ENCODE measurements at regions not wholly inside any gene's neighbourhood (a gene's known extent, or its start where the extent isn't known, plus 50 kb on each side); places are given as distances from the start of the nearest gene placed in this dataset.

DNA sequence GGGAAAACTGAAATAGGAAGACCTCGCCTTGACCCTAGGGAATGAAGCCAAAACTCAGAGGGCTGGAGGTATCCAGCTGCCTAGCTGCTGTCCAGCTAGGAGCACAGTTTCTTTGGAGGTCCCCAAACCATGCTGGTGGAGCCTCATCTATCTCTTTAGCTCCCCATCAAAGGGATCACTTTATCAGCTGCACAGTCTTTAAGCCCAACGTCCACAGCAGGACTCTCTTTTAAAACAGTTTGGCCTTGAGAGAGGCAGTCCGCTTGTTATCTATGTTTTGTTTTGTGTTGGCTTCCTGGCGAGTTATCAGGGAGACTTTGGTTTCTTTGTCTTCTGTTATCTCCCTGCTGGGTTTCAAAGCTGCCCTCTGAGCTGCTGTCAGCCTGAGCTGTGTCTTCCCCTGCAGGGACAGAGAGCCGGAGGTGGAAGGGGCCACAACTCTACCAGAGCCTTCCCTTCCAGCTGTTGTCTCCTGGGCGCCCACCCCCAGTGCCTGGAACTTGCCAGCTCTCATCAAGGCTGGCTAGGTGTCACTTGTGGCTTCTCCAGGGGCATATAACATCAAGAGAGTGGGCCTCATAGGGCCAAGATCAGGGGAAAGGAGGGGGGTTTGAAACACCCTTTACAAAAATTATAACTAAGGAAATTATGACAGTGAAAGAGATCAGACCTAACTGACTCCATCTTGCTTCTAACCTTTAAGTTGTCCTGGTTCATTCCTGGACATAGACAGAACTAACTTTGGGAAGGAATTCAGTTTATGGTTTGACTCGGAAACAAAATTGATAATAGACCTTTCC lies 61.4 kb upstream of the C15orf39 start (continued):
- TF ChIP-seq ZNF383 (CRISPR knock-in tag; IDR thresholded peaks at IDR 0.05; ENCODE audit: borderline replicate concordance) = no peak
- TF ChIP-seq, protein P1, sequence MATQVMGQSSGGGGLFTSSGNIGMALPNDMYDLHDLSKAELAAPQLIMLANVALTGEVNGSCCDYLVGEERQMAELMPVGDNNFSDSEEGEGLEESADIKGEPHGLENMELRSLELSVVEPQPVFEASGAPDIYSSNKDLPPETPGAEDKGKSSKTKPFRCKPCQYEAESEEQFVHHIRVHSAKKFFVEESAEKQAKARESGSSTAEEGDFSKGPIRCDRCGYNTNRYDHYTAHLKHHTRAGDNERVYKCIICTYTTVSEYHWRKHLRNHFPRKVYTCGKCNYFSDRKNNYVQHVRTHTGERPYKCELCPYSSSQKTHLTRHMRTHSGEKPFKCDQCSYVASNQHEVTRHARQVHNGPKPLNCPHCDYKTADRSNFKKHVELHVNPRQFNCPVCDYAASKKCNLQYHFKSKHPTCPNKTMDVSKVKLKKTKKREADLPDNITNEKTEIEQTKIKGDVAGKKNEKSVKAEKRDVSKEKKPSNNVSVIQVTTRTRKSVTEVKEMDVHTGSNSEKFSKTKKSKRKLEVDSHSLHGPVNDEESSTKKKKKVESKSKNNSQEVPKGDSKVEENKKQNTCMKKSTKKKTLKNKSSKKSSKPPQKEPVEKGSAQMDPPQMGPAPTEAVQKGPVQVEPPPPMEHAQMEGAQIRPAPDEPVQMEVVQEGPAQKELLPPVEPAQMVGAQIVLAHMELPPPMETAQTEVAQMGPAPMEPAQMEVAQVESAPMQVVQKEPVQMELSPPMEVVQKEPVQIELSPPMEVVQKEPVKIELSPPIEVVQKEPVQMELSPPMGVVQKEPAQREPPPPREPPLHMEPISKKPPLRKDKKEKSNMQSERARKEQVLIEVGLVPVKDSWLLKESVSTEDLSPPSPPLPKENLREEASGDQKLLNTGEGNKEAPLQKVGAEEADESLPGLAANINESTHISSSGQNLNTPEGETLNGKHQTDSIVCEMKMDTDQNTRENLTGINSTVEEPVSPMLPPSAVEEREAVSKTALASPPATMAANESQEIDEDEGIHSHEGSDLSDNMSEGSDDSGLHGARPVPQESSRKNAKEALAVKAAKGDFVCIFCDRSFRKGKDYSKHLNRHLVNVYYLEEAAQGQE (IDR thresholded peaks at IDR 0.05; ENCODE audit: borderline replicate concordance in 1 of 2, low read depth in 1 of 2, low read length in 2 of 2) = peak in 1 of 2 experiments; percentile 73; a peak in 1 of 4 replicates
- no peak for TF ChIP-seq SMARCE1 (IDR thresholded peaks at IDR 0.05; ENCODE audit: borderline replicate concordance)
- TF ChIP-seq ZFP1 (CRISPR knock-in tag; IDR thresholded peaks at IDR 0.05) = no peak
- TF ChIP-seq SOX5 (CRISPR knock-in tag; IDR thresholded peaks at IDR 0.05; ENCODE audit: borderline replicate concordance) = peak; percentile 98
- no peak for TF ChIP-seq ARHGAP35 (CRISPR knock-in tag; IDR thresholded peaks at IDR 0.05; ENCODE audit: borderline replicate concordance)
- TF ChIP-seq FOXA1 (IDR thresholded peaks at IDR 0.05) = no peak
- TF ChIP-seq FOXA1 (CRISPR knock-in tag; IDR thresholded peaks at IDR 0.05) = peak; percentile 80
- peak; percentile 48 for TF ChIP-seq ZEB1 (IDR thresholded peaks at IDR 0.05; ENCODE audit: insufficient replicate concordance, low read depth)
- TF ChIP-seq, protein P2, sequence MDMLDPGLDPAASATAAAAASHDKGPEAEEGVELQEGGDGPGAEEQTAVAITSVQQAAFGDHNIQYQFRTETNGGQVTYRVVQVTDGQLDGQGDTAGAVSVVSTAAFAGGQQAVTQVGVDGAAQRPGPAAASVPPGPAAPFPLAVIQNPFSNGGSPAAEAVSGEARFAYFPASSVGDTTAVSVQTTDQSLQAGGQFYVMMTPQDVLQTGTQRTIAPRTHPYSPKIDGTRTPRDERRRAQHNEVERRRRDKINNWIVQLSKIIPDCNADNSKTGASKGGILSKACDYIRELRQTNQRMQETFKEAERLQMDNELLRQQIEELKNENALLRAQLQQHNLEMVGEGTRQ (IDR thresholded peaks at IDR 0.05; ENCODE audit: low read depth, low read length) = no peak
- TF ChIP-seq, protein P2 (CRISPR knock-in tag; IDR thresholded peaks at IDR 0.05; ENCODE audit: borderline replicate concordance) = no peak
- TF ChIP-seq, protein P3, sequence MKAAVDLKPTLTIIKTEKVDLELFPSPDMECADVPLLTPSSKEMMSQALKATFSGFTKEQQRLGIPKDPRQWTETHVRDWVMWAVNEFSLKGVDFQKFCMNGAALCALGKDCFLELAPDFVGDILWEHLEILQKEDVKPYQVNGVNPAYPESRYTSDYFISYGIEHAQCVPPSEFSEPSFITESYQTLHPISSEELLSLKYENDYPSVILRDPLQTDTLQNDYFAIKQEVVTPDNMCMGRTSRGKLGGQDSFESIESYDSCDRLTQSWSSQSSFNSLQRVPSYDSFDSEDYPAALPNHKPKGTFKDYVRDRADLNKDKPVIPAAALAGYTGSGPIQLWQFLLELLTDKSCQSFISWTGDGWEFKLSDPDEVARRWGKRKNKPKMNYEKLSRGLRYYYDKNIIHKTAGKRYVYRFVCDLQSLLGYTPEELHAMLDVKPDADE (CRISPR knock-in tag; IDR thresholded peaks at IDR 0.05) = no peak
- TF ChIP-seq ZNF660 (CRISPR knock-in tag; IDR thresholded peaks at IDR 0.05; ENCODE audit: borderline replicate concordance, low read depth) = no peak
- peak; percentile 80 for TF ChIP-seq ZNF205 (CRISPR knock-in tag; IDR thresholded peaks at IDR 0.05)
- TF ChIP-seq RCOR2 (CRISPR knock-in tag; IDR thresholded peaks at IDR 0.05) = peak; percentile 88
- TF ChIP-seq, protein P4, sequence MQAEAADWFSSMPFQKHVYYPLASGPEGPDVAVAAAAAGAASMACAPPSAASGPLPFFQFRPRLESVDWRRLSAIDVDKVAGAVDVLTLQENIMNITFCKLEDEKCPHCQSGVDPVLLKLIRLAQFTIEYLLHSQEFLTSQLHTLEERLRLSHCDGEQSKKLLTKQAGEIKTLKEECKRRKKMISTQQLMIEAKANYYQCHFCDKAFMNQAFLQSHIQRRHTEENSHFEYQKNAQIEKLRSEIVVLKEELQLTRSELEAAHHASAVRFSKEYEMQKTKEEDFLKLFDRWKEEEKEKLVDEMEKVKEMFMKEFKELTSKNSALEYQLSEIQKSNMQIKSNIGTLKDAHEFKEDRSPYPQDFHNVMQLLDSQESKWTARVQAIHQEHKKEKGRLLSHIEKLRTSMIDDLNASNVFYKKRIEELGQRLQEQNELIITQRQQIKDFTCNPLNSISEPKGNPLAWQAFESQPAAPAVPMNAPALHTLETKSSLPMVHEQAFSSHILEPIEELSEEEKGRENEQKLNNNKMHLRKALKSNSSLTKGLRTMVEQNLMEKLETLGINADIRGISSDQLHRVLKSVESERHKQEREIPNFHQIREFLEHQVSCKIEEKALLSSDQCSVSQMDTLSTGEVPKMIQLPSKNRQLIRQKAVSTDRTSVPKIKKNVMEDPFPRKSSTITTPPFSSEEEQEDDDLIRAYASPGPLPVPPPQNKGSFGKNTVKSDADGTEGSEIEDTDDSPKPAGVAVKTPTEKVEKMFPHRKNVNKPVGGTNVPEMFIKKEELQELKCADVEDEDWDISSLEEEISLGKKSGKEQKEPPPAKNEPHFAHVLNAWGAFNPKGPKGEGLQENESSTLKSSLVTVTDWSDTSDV (CRISPR knock-in tag; IDR thresholded peaks at IDR 0.05) = no peak
- no peak for TF ChIP-seq ZFAT (CRISPR knock-in tag; conservative IDR thresholded peaks at IDR 0.05)
- TF ChIP-seq ATF7-NPFF (CRISPR knock-in tag; IDR thresholded peaks at IDR 0.05; ENCODE audit: low read depth) = no peak
- TF ChIP-seq, protein P5, sequence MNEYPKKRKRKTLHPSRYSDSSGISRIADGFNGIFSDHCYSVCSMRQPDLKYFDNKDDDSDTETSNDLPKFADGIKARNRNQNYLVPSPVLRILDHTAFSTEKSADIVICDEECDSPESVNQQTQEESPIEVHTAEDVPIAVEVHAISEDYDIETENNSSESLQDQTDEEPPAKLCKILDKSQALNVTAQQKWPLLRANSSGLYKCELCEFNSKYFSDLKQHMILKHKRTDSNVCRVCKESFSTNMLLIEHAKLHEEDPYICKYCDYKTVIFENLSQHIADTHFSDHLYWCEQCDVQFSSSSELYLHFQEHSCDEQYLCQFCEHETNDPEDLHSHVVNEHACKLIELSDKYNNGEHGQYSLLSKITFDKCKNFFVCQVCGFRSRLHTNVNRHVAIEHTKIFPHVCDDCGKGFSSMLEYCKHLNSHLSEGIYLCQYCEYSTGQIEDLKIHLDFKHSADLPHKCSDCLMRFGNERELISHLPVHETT (CRISPR knock-in tag; conservative IDR thresholded peaks at IDR 0.05) = no peak

Data from HepG2 (cell line).